NCI-H526 treated with DMSO at 0.1 percent for 48 hours (cell line): ENCODE measurements at regions not wholly inside any gene's neighbourhood (a gene's known extent, or its start where the extent isn't known, plus 50 kb on each side); places are given as distances from the start of the nearest gene placed in this dataset.
"Not testable (repeated sequence)": the region's sequence is repeated elsewhere in the genome, so short reads cannot be mapped to it uniquely, and the experiment has no call there.

Source experiments
- DNase-seq: peaks from one replicate; lab custom pipeline; 2025; lab: John Stamatoyannopoulos, UW

- DNase-seq = no peak
Observed at GRCh38 chr9:85332487-85332886, 409.3 kb downstream of the AGTPBP1 start.

- DNase-seq = no peak
Observed at GRCh38 chr9:85331626-85332025, 410.1 kb downstream of the AGTPBP1 start.

GRCh38 chr9:85322592-85322991, 419.2 kb downstream of the AGTPBP1 start:
- no peak for DNase-seq

- DNase-seq = no peak
Observed at GRCh38 chr9:85321561-85321960, 420.2 kb downstream of the AGTPBP1 start.

DNA sequence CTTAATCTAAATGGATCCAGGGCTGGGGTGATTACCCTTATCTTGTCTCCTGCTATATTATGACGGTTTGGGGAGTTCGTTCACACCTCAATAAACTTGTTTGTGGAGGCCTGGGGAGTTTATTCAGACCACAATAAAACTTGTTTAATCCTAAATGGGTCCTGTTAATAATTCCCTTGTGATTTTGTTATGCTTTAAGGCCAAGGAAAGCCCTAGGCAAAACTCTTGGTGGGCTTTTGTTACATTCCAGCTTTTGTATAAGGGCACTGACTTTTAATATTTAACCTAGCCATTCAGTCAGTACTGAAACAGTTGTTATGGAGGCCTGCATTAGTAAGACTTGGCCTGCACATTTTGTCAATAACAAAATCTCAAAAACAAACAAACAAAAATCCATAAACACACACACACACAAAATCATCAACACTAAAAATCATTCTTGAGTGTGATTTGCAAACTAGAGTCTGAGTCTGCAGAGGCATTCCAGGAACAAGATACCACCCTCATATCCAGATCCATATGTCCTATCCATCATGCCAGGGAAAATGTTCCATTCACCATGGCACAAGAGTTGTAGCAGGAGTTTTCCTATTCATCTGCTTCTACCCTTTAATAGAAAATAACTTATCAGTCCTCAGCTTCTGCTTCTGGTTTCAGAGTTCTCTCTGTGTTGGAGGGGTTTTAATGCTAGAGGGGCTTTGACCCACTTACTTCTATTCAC, 421.7 kb downstream of the AGTPBP1 start:
- DNase-seq = no peak

DNA sequence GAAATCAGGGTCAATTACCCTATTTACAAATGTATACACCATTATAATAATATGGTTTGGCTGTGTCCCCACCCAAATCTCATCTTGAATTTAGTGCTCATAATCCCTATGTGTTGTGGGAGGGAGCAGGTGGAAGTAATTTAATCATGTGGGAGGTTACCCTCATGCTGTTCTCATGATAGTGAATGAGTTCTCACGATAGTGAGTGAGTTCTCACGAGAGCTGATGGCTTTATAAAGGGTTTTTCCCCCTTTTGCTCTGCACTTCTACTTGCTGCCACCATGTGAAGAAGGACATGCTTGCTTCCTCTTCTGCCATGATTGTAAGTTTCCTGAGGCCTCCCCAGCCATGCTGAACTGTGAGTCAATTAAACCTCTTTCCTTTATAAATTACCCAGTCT, 426.2 kb downstream of the AGTPBP1 start:
- DNase-seq = not testable (repeated sequence)

DNA sequence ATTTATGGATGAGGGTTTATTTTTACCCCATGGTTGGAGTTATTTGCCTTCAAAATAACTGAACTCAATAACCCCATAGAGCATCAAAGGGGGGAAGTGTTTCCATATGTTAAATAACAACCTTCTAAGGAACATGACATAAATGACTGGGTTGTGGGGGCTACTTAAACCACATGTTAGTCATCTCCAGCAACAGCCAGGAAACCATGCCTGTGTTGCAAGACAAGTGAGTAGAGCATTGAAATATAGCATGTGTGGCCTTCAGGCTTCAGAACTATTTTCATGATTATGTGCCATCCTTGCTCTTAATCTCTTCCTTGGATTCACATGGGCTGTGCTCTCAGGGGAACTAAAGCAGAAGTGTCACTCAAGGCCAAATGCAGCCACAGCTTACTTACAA, 431.2 kb downstream of the AGTPBP1 start:
- no peak for DNase-seq

DNA sequence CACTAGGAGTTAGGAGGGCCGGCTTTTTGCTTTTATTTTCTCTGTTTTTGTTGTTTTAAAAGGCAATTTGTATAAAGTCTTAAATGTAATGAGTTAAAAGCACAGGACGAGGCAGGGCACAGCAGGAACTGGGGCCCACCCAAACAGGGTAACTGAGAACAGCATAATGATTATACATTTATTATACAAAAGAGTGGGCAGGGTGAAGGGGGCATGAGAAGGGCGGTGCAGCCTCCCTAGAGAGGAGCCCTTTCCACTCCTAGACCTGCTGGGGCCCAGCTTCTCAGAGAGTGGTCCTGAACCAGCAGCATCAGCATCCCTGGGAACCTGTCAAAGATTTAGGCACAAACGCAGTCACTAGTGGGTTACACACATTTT, 438.0 kb downstream of the AGTPBP1 start:
- no peak for DNase-seq

DNA sequence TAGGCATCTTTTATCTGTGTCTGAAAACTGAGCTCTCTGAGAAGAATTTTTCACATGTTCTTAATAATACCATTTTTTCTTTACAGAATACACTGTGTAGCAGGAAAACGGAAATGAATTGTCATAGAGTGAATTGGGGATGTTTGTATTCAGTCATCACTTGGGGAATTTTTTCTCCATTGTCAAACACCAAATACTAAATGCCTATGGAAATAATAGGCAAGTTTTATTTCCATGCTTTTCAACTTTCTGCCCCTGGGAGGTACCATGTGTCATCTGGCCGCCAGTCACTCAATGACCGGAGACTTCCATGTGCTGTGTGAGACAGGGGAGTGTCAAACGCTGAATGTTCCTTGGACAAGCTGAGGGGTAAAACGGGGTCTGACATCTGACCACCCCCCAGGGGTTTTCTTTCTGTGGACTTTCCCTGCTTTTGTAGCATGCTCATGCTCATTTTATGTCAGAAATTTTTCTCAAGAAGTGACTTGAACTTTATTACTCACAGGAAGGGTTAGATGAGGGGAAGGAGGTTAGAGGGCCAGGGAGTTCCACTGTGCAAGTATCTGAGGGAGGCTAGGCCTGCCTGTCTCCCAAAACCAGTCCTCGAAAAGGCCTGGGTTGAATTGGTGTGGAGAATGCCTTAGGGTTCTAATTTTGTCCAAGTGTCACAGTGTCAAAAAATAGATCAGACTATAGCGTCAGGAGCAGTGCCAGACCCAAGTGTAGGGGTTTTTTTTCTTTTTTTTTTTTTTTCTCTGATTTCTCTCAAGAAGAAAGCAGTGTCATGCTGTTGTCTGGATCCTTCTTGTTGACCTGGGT, 438.6 kb downstream of the AGTPBP1 start:
- DNase-seq = no peak

- no peak for DNase-seq
Observed at GRCh38 chr9:85298499-85298898, 443.3 kb downstream of the AGTPBP1 start.

DNA sequence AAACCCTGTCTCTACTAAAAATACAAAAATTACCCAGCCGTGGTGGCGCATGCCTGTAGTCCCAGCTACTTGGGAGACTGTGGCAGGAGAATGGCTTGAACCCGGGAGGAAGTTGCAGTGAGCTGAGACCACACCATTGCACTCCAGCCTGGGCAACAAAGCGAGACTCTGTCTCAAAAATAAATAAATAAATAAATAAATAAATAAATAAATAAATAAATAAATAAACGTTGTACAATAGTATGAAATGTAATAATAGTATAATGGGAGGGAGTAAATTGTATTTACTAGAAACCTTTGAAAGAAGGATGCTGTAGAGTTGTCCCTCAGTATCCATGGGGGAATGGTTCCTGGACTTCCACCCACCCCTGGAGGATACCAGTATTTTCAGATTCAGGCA, 446.5 kb downstream of the AGTPBP1 start:
- DNase-seq = not testable (repeated sequence)

- no peak for DNase-seq
Observed at GRCh38 chr9:85292261-85292660, 449.5 kb downstream of the AGTPBP1 start.

GRCh38 chr9:85291266-85291665, 450.5 kb downstream of the AGTPBP1 start:
- DNase-seq = no peak

DNA sequence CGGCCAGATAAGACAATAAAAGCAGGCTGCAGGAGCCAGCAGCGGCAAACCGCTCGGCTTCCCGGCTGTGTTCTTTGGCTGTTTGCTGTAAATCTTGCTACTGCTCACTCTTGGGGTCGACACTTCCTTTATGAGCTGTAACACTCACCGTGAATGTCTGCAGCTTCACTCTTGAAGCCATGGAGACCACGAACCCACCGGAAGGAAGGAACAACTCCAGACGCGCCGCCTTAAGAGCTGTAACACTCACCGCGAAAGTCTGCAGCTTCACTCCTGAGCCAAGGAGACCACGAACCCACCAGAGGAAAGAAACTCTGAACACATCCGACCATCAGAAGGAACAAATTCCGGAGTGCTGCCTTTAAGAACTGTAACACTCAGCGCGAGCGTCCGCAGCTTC, 451.7 kb downstream of the AGTPBP1 start:
- DNase-seq = no peak

DNA sequence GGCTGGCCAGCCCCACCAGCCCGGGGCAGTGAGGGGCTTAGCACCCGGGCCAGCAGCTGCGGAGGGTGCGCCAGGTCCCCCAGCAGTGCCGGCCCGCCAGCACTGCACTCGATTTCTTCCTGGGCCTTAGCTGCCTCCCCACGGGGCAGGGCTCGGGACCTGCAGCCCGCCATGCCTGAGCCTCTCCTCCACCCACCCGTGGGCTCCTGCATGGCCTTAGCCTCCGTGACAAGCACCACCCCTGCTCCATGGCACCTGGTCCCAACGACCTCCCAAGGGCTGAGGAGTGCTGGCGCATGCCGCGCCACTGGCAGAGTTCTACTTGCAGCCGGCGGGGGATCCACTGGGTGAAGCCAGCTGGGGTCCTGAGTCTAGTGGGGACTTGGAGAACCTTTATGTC, 452.6 kb downstream of the AGTPBP1 start:
- DNase-seq = no peak

- DNase-seq = no peak
Observed at GRCh38 chr9:85283421-85283820, 458.3 kb downstream of the AGTPBP1 start.

- no peak for DNase-seq
Observed at GRCh38 chr9:85278769-85279168, 463.0 kb downstream of the AGTPBP1 start.

DNA sequence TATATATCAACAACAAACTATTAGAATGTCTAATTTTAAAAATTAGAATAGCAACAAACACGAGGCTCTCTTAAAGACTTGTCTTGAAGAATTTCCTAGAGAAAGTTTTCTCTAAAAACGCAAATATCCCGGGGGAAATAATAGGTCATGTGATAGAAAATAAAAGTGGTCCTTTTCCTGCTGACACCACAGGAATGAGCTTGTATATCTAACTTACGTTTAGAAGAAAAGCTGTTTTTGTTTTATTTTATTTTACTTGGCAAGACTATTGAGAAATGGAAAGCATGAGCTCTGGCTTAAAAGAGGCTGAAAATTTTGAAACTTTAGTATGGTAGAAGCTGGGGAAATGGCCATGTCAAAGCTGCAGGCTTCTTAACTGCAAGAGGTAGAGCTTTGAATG, 465.0 kb downstream of the AGTPBP1 start:
- no peak for DNase-seq

DNA sequence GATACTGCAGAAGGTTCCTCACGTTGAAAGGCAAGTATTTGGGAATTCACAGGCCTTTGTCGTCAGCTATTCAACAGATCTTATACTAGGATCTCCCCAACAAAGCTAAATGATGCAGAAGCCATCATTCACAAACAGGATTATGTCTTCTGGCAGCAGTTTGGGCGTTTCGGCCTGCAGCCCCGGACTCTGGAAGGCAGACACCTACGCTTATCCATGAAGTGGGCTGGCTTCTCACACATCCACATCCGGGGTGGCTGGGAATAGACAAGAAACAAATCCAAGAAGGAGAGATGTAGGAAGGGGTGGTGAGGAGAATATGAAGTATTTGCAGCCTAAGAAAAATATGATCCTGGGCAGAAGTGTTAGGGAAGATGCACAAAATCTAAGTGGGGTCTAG, 471.9 kb downstream of the AGTPBP1 start:
- DNase-seq = no peak

DNA sequence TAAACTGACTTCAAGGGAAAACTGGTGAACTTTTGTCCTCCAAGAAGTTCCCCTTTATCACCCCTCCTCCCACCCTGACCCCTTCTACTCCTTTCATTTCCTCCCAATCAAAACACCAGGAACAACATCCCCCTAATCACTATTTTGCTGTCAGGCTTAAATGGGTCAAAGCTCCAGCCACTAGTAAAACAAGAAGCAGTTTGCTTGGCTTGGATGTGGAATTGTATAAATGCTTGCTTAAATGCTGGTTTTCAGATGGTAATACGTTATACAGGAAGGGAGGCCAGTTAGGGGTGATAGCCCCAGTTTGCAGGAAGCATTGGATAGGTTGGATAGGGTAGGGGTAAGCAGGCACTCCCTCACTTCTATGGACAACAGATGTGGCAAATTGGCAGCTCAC, 473.6 kb downstream of the AGTPBP1 start:
- no peak for DNase-seq

DNA sequence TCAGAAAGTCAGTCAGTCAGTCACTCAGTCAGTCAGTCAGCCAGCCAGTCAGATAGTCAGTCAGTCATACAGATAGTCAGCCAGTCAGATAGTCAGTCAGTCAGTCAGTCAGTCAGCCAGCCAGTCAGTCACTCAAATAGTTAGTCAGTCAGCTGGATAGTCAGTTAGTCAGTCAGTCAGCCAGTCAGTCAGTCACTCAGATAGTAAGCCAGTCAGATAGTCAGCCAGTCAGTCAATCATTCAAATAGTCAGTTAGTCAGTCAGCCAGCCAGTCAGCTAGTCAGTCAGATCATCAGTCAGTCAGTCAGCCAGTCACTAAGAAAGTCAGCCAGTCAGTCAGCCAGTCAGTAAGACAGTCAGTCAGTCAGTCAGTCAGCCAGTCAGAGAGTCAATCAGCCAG, 477.1 kb downstream of the AGTPBP1 start:
- DNase-seq = no peak

DNA sequence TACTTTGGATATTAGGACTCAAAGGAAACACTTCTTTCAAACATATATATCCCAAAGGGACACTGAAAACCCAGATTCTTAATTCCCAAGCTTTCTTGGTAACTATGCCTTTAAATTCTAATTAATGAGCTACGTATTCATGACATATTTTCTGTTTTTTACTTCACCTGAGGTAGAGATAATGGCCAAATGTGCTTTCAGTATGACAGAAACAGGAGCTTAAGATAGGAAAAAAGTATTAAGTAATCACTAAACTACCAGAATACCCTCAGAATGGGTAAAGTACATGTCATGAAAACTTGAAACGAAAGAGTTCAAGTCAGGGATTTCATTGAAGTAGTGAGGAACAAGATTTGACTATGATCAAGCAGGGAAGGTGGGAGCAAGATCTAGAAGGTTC, 478.5 kb downstream of the AGTPBP1 start:
- no peak for DNase-seq

GRCh38 chr9:85262333-85262732, 479.4 kb downstream of the AGTPBP1 start:
- no peak for DNase-seq
